NOMO-1 (cell line): ENCODE measurements at regions not wholly inside any gene's neighbourhood (a gene's known extent, or its start where the extent isn't known, plus 50 kb on each side); places are given as distances from the start of the nearest gene placed in this dataset.
"Not testable (repeated sequence)": the region's sequence is repeated elsewhere in the genome, so short reads cannot be mapped to it uniquely, and the experiment has no call there.

Experiments
- DNase-seq, 2 experiments: peaks; one replicate each; lab custom pipeline; 2025; ENCODE audit not compliant: unreplicated experiment in 2 of 2; lab: John Stamatoyannopoulos, UW

DNA sequence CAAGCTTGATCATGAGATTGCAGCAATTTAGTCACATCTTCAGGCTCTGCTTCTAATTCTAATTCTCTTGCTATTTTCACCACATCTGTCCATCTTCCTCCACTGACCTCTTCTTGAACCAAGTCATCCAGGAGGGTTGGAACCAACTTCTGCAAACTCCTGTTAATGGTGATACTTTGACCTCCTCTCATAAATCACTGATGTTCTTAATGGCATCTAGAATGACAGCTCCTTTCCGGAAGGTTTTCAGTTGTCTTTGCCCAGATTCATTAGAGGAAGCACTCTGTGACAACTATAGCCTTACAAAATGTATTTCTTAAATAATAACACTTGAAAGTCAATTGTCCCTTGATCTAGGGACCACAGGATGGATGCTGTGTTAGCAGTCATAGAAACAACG lies 136.2 kb downstream of the IGLL1 start:
- peak in 1 of 2 experiments; percentile 29 for DNase-seq

DNA sequence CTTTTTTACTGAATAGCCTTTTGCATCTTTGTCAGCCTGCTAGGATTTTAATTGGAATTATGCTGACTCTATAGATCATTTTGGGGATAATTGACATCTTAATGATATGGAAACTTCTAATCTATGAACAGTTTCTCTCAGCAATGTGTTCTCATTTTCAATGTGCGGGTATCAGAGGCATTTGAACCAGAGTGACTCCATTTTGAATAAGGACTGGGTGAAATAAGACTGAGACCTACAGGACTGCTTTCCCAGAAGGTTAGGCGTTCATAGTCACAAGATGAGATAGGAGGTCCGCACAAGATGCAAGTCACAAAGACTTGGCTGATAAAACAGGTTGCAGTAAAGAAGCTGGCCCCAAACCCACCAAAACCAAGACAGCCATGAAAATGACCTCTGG lies 140.5 kb downstream of the IGLL1 start:
- DNase-seq: not testable (repeated sequence)

DNA sequence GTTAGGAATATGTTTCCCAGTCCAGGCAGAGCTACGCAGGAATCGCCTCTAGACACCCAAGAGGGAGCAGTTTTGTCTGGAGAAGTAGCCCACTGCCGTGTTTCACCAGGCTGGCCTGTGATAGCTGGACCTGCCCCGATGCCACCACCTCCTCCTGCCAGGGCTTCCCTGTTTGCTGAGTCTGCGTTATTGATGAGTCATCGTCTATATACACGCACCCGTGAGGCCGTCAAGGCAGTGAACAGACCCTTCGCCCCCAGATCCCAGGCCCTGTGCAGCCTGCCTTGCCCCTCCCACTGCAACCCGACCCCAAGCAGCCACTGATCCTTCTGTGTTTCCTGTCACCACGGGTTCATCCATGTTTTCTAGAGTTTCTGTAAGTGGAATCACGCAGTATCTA lies 141.9 kb downstream of the IGLL1 start:
- DNase-seq: no peak

DNA sequence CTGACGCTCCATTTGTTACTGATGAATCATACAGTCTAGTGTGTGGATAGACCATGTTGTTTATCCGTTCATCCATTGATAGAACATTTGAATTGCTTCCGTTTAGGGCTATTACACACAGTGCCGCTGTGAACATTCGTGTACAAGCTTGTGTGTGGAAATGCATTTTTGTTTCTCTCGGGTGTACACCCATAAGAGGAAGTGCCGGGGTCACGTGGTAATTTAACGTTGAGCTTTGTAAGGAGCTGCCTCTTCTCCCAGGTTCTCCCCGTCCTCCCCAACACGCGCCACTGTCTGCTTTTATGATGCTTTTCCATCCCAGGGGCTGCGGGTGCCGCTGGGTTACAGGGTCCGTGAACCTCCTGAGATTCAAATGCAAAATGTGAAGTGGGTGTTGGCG lies 142.3 kb downstream of the IGLL1 start:
- peak in 1 of 2 experiments; percentile 16 for DNase-seq

DNA sequence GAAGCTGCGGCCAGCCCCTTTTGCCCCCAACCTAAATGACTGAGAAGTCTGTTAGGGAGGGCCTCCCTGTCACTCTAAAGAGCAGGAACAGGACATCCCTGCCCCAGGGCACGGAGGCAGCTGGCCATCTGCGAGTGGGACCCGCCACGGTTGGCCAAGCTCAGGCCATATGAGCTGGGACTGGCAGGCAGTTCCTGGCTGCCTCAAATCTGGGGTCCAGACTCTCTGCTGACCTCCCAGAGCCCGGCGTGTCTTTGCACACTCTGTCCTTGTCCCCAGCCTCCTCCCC lies 143.0 kb downstream of the IGLL1 start:
- DNase-seq: not testable (repeated sequence)

DNA sequence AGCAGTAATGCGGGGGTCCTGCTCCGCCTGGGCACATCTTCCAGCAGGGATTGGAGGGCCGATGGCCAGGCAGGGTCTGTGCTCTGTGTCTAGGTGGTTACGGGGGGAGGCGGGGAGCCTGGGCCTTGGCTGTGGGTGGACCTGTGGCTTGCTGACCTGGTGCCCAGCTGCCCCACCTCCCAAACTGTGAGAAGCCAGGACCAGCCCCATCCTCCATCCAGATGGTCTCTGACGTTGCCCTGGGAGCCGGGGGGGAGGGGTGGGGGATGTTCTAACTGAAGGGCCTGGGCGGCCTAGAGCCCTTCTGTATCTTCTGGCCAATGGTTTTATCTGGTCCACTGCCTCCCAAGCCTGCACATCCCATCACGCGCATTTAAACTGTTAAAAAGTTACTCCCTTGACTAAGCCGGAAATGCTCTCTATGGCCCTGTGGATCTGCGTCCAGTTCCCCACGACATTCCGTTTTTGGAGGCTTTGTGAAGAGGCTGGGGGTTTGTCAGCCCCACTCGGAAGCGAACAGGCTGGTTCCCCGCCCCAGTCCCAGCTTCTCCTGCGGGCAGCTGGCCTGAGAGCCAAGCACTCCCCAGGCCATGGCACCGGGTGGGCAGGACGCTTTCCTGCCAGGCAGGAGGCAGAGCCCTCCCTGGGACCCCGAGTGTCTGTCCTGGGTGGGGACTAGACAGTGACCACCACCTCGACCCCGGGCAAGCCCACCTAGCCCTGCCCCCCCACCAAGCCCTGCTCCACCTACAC lies 143.6 kb downstream of the IGLL1 start:
- not testable (repeated sequence) for DNase-seq

DNA sequence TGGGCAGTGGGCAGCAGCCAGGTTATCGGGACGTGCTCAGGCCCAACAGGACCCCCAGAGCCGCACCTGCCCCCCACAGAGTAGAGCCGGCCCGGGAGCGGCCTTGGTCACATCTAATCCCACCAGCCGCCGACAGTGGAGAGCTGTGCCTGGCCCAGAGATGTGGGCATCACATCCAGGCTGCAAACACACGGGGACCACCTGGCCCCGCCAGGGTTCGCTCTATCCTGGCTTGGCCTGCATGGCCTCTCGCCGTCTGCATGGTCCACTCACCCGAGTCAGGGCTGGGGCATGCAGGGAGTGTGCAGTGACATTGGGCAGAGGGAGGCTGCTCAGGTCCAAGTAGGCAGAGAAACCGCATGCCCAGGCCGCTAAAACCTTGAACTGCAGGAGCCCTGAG lies 144.9 kb downstream of the IGLL1 start:
- not testable (repeated sequence) for DNase-seq

DNA sequence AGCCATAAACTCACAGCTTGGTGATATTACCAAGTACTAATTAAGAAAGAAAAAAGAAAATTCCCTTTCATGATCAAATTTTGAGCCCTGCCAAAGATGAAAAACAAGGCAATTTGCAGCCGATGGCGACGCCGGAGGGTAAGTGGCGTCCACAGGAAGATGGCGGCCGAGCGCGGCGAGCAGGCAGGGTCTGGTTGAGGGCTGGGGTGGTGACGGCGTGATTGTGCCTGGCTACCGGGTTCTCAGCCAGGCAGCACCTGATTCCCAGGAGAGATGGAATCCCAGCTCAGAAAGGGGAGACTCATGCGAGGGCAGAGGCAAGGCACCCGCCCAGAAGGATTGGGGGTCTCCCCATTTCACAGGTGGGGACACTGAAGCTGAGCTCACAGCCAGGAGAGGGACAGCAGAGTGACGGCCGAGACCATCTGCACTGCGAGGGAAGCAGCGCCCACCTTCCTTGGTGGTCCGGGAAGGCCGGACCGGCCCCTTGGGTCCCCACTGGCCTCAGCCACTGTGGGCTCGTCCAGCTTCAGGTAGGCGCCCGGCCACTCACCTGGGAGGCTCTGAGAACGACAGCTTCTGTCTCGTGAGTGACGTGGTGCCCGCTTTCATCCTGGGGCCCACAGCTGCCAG lies 145.8 kb downstream of the IGLL1 start:
- DNase-seq: not testable (repeated sequence)

DNA sequence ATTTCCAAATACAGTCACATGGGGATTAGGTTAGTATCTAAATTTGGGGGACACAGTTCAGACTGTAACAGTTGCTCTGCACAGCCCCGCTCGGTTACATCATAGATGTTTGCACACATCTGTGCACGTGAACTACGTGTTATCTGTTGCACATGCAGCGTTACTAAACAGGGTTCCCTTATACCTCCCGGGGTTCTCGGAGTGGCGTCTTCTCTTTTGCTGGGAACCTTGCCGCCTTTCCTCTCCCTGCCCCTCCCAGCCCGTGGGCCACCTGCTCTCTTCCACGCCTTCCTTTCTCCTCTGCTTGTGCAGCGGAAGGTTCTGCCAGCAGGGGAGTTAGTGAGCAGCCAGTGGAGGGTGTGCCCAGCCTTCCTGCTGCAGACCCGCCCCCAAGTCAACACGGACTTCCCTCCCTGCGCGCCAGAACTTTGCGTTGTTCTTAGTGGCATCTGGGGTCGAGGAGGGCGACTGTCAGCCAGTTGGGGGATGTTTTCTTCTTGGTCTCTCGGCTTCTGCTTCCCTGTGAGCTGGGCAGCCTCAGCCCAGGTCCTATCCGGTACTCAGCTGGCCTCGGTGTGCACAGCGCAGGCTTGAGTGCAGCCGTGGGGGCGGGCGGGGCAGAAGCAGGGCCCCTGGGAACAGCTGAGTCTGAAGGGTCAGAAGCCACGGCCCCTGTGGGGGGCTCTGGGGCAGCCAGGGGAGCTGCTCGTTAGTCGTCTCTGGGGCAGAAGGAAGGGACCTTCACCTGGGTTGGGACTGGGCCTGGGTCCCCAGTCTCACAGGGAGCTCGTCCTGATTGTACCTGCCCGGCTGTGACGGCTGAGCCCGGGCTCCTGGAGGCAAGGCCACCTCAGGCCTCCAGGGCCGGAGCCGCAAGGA lies 146.7 kb downstream of the IGLL1 start:
- peak; percentile 24 to 40 for DNase-seq

DNA sequence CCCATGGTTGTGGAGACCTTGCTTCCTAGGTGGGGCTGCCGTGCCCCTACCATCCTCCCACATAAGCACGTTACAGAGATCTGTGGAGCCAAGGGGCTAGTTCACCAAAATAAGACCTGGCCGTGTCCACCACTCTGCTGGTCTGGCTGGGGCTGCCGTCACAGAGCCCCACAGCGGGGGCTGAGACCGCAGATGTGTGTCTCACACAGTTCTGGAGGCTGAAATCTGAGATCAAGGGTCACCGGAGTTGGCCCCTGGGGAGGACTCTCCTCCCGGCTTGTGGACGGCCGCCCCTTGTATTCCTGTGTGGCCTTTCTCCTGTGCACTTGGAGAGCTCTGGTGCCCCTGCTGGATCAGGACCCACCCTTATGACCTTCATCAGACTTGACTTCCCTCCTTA lies 147.4 kb downstream of the IGLL1 start:
- not testable (repeated sequence) for DNase-seq

DNA sequence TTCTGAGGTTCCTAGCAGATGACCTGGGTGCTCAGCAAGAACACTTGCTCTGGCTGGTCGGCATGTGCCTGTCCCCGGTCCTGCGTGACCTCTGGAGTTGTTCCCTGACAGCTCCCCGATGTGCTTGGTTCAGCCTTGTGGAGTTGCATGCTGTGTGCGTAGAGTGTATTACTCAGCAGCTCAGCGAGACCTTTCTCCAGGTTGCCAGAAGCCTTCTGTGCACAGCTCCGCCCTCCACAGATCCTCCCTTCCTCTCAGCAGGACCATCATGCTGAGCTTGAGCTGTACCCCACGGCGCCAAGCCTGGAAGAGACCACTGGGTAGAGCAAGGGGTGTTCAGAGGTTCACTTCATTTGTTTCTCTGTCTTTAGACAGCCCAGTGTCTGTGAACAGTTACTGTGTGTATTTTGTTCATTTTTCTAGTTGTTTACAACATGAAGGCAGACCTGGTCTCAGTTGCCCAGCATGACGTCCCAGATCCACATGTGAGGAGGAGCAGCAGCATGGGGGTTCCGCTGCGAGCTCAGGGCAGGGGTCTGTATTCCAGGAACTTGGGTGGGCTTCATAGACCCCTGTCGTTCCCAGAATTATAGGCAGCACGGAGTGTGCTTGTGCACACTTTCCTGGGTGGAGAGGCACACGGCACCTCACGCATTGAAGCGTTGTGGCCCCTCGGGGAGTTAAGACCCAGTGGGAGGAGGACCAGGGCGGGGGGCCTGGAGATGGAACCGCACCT lies 148.6 kb downstream of the IGLL1 start:
- DNase-seq: no peak

DNA sequence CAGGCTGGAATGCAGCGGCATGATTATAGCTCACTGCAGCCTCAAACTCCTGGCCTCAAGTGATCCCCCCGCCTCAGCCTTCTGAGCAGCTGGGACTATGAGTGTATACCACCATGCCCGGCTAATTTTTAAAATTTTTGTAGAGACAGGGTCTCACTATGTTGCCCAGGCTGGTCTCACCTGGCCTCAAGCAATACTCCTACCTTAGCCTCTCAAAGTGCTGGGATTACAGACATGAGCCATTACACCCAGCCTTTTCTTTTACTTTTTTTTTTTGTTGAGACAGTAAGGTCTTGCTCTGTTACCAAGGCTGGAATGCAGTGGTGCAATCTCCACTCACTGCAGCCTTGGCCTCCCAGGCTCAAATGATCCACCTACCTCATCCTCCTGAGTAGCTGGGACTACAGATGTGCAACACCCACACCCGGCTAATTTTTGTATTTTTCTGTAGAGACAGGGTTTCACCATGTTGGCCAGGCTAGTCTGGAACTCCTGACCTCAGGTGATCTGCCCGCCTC lies 155.5 kb downstream of the IGLL1 start:
- DNase-seq: not testable (repeated sequence)

DNA sequence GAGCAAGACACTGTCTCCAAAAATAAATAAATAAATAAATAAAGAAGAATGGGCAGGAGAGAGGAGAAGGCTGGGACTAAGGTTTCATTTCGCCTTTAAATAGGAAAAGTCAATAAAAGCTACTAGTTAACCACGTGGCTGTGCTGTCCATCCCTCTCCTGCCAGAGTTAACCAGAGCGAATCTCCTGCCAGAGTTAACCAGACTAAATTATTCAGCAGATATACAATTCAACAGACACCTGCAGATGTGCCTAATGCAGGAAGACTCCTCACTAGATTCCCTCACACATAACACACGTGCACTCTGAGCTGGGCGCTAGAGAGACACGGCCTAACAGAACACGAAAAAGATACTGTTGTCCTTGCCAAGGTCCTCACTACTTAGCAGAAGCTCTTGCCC lies 156.1 kb downstream of the IGLL1 start:
- no peak for DNase-seq

DNA sequence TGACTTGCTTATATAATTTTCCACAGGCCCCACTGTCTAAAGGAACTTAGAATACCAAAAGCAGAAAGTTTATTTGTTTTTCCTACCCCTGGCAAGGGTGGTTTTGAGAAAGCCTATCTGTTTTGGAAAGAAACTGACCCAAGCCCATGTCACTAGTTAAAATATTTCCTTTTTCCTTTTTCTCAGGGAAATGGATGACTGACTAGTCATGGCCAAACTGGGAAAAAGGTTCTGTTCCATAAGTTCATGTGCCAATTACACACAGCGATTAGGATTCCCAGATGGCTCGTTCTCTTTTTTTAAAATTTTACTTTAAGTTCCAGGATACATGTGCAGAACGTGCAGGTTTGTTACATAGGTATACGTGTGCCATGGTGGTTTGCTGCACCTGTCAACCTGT lies 157.8 kb downstream of the IGLL1 start:
- DNase-seq: not testable (repeated sequence)

DNA sequence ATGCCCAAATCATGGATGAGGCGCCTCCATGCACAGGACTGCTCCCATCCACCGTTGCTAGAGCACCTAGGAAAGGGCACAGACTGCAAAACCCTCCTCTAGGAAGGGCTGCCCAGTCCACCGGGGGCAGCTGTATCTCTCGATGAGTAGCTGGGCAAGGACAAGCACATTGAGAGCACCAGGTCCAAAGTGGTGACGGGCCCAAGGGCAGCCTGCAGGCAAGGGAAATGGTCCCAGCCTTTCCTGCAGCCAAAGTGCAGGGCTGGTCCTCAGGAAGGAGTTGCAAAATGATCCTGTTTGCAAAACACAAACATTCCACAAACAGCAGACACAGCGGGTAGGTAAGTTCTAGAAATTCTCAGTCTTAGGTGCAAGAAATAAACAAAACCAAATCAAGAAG lies 158.8 kb downstream of the IGLL1 start:
- DNase-seq: not testable (repeated sequence)

DNA sequence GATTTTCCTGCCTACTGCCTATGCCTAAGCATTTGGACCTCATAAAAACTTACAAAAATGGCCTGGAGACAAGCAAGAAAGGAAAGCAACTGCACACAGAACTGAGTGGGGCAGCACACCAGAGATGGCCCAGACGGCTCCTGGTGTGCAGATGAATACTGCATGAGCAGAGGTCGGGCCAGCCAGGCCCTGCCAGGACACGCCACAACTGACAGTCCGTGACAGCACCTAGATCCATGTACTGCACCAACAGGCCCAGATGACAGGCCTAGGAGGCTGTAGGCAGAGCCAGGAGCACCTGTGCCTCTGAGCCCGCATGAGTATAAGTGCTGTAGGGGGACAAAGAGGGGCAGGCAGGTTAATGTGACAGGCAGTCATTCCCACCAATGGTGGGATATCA lies 160.2 kb downstream of the IGLL1 start:
- no peak for DNase-seq

DNA sequence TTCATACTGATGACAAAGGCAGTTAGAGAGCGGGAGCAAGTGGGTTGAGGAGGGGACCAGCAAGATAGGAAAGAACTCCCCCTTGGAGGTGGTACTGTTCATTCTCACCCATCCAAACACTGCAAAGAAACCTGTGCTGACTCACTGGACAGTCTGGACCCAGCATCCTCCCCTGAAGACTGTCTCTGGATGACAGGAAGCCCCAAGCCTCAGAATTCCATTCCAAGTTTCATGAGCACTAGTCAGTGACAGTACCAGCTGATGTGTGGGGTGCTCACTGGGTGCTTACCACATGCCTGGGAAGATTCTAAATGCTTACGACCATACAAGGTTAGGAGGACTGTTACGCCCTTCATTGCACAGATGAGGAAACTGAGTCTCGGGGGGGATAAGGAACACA lies 160.9 kb downstream of the IGLL1 start:
- no peak for DNase-seq

DNA sequence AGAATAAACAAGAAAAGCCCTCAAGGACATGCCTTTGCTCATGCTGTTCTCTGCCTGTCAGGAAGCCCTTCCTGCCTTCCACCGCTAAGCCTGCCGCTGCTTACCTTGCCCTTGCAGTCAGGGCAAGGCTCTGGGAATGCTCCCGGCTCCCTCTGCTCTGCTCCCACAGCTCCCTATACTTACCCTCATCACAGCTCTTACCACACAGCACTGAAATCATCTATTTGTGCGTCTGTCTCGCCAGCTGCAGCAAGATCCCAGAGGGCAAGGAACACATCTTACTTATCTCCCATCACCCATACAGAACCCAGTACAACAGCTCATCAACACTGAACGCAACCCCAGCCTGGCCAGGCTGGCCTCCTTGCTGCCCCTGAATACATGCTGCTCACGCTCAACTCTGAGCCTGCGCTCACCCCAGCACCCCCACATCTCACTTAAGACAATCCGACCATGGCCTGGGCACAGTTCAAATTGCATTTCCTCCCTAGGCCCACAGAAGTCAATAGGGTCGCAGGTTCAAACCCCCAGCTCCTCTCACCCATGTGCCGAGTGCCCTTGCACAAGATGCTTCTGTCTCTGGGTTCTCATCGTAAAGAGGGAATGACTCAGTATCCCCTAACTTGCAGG lies 161.8 kb downstream of the IGLL1 start:
- DNase-seq: no peak

DNA sequence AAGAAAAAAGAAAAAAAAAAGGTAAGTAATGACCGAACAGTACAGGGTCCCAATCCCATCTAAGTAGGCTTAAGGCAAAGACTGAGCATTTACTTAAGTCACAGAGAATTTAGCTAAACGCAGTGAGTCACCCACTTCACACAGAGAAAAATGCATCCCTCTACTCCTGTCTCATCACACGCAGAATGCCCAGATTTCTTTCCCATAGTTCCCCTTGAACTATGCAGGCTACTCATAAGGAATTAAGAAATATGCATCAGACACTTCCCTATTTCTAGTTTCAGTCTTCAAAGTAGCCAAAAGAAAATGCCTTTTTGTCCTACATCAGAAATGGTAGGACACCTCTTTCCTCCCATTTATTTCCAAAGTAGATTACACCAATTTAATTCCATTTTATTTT lies 162.8 kb downstream of the IGLL1 start:
- peak in 1 of 2 experiments; percentile 55 for DNase-seq

DNA sequence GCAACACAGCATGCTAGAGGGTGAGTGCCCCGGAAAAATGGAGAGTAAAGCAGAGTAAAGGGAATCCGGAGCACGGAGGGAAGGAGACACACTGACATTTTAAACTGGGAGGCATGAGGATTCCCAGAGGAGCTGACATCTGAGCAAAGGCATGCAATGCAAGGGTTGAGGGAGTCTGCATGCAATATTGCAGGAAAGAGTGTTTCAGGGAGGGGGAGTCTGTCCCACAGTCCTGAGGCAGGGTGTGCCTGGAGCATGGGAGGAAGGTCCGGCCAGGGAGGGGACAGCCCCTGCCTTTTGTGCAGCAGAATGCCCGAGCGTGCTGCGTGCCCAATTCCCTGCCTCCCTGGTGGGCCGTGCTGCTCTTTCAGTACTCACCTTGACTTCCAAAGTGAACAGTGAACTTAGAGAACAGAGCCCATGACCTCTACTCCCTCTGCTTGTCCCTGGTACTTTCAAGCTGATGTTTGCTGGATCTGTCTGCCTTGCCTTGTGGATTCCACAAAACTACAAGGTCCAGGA lies 163.9 kb downstream of the IGLL1 start:
- not testable (repeated sequence) for DNase-seq
